ENCODE measurements at regions not wholly inside any gene's neighbourhood (a gene's known extent, or its start where the extent isn't known, plus 50 kb on each side); places are given as distances from the start of the nearest gene placed in this dataset.

- TF ChIP-seq REST (IDR thresholded peaks at IDR 0.05; ENCODE audit: unreplicated experiment) (no peak), CTCF (conservative IDR thresholded peaks at IDR 0.05; ENCODE audit: low read depth in 2 of 2) (no peak)
Measured at GRCh38 chr15:87089551-87089950, 1009.9 kb downstream of the AGBL1 start (continued).

- ATAC-seq (no peak), DNase-seq (ENCODE audit: low spot score) (no peak)
- H3K27ac Mint-ChIP-seq, result no peak overlapping the region
- Histone ChIP-seq H3K4me3 (no peak overlapping the region), H3K79me2 (replicated peaks; ENCODE audit: insufficient read depth) (no peaks in the 10 kb centered on the region), H3K27ac (ENCODE audit: low read depth) (no peak overlapping the region), H3K36me3 (ENCODE audit: insufficient read depth) (no peaks in the 10 kb centered on the region), H4K20me1 (replicated peaks; ENCODE audit: insufficient read depth) (no peaks in the 10 kb centered on the region), H3K9me2 (ENCODE audit: insufficient read depth) (peaks cover 7% of the 10 kb centered on the region; the same call in 1 of the 2 replicates), H3K27me3 (ENCODE audit: insufficient read depth) (no peaks in the 10 kb centered on the region), H3K4me1 (ENCODE audit: insufficient read depth) (no peaks in the 10 kb centered on the region), H3F3A (replicated peaks; ENCODE audit: low read depth) (no peaks in the 10 kb centered on the region), H3K4me2 (no peak overlapping the region), H2AFZ (no peak overlapping the region)
- no peak for TF ChIP-seq ZNF114 (CRISPR knock-in tag; IDR thresholded peaks at IDR 0.05)
- no peak for TF ChIP-seq STAT1 (IDR thresholded peaks at IDR 0.05; ENCODE audit: unreplicated experiment)
- no peak for TF ChIP-seq REST (IDR thresholded peaks at IDR 0.05; ENCODE audit: unreplicated experiment)
- no peak for TF ChIP-seq CTCF (conservative IDR thresholded peaks at IDR 0.05; ENCODE audit: low read depth in 2 of 2)
- H3K4me1 Mint-ChIP-seq, result peaks cover 2% of the 10 kb centered on the region; the same call in 1 of the 3 replicates
- H3K27me3 Mint-ChIP-seq (ENCODE audit: insufficient read depth, low read depth, poor library complexity), result no peaks in the 10 kb centered on the region
- H3K4me3 Mint-ChIP-seq, result no peak overlapping the region
- no peaks in the 10 kb centered on the region; the same call in 2 of the 3 replicates for H3K9me3 Mint-ChIP-seq
- H3K36me3 Mint-ChIP-seq (ENCODE audit: low read depth), result no peaks in the 10 kb centered on the region
Measured at GRCh38 chr15:87083201-87083600, 1003.5 kb downstream of the AGBL1 start.
